Neural progenitor cell (in vitro differentiated cells): ENCODE measurements at regions not wholly inside any gene's neighbourhood (a gene's known extent, or its start where the extent isn't known, plus 50 kb on each side); places are given as distances from the start of the nearest gene placed in this dataset.

ENCODE experiments used
- DNase-seq: peaks from one replicate; pipeline ENCODE4 v3.0.0-alpha.2; 2016; ENCODE audit warnings: low spot score
- H2AFZ ChIP-seq: fragments of 200-600 bp; sonication (generic); replicated peaks from 2 replicates; pipeline ENCODE4 v1.6.1; 2016; ENCODE audit warnings: antibody characterized with exemption
- H3F3A ChIP-seq: fragments of 200-600 bp; sonication (generic); 2 replicates; pipeline ENCODE4 v1.6.1; 2016; ENCODE audit warnings: antibody characterized with exemption, low read depth
- H3K27ac ChIP-seq: fragments of 200-600 bp; sonication (generic); 2 replicates; pipeline ENCODE4 v1.5.1; 2016; ENCODE audit warnings: mild to moderate bottlenecking
- H3K27me3 ChIP-seq: fragments of 200-600 bp; sonication (generic); 2 replicates; pipeline ENCODE4 v1.6.1; 2016; ENCODE audit warnings: mild to moderate bottlenecking, moderate library complexity
- H3K36me3 ChIP-seq: fragments of 200-600 bp; sonication (generic); 2 replicates; pipeline ENCODE4 v1.5.1; 2016
- H3K4me1 ChIP-seq: fragments of 200-600 bp; sonication (generic); 2 replicates; pipeline ENCODE4 v1.6.1; 2016; ENCODE audit warnings: mixed run types
- H3K4me2 ChIP-seq: fragments of 200-600 bp; sonication (generic); 2 replicates; pipeline ENCODE4 v1.6.1; 2016
- H3K4me3 ChIP-seq: fragments of 200-600 bp; sonication (generic); 2 replicates; pipeline ENCODE4 v1.5.1; 2016
- H3K79me2 ChIP-seq: fragments of 200-600 bp; sonication (generic); 2 replicates; pipeline ENCODE4 v1.6.1; 2016; ENCODE audit warnings: low read depth
- H3K9ac ChIP-seq: fragments of 200-600 bp; sonication (generic); 2 replicates; pipeline ENCODE4 v1.6.1; 2016
- H3K9me3 ChIP-seq: fragments of 200-600 bp; sonication (generic); 2 replicates; pipeline ENCODE4 v1.5.1; 2016; ENCODE audit warnings: low read depth
- H4K20me1 ChIP-seq: fragments of 200-600 bp; sonication (generic); 2 replicates; pipeline ENCODE4 v1.6.1; 2016; ENCODE audit warnings: low read depth
- H3K27ac Mint-ChIP-seq: 3 replicates; pipeline ENCODE4 v1.8.0; 2021; ENCODE audit warnings: mixed read lengths
- H3K27me3 Mint-ChIP-seq: 2 replicates; pipeline ENCODE4 v1.8.0; 2022; ENCODE audit warnings: low read depth, mild to moderate bottlenecking, inconsistent platforms, moderate library complexity, mixed read lengths; ENCODE audit not compliant: insufficient read depth
- H3K36me3 Mint-ChIP-seq: 3 replicates; pipeline ENCODE4 v1.8.0; 2021; ENCODE audit warnings: mixed read lengths
- H3K4me1 Mint-ChIP-seq: 3 replicates; pipeline ENCODE4 v1.8.0; 2021; ENCODE audit warnings: mixed read lengths
- H3K4me3 Mint-ChIP-seq: 3 replicates; pipeline ENCODE4 v1.8.0; 2021; ENCODE audit warnings: mild to moderate bottlenecking, moderate library complexity, mixed read lengths
- H3K9me3 Mint-ChIP-seq: 3 replicates; pipeline ENCODE4 v1.8.0; 2020; ENCODE audit warnings: mixed read lengths
- EZH2 ChIP-seq: fragments of 200-600 bp; sonication (generic); IDR thresholded peaks from 2 replicates; pipeline ENCODE4 v1.6.1; 2017; ENCODE audit warnings: antibody characterized with exemption, mild to moderate bottlenecking, moderate library complexity
- EZH2phosphoT487 ChIP-seq: fragments of 200-600 bp; sonication (generic); IDR thresholded peaks from 2 replicates; pipeline ENCODE4 v1.6.1; 2017; ENCODE audit warnings: antibody characterized with exemption
- TF ChIP-seq, protein P1 (sequence below): fragments of 200-600 bp; sonication (generic); IDR thresholded peaks from 2 replicates; pipeline ENCODE4 v1.5.1; 2017; ENCODE audit warnings: antibody characterized with exemption, mild to moderate bottlenecking

DNA sequence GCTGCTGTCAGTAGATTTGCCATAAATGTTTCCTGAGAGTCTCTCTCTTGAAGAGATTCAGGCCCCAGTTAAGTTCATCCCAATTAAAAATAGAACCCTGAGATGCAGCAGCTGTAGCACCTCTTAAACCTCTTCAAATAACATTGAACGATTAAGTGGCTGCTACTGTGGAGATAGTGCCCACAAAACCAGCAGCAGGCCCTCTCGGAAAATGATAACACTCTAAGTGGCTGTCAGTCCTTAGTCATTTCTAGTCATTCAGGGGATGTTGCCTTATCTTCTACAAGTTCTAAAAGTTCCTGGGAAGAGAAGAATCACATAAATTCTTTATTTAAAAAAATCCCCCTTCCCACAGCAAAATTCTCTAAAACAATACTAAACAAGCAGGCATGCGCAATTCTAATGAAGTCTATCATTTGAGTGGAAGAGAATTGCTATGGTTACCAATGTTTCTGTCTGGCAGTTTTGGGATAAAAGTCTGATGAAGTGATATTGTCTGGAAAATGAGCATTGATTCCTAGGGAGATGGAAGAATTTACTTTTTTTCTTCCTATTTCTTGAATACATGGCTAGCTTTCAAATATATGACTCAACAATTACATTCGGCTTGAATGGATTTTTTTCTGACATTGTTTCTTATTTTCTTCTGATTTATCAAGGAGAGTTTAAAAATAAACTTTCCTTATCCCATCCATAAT is 131.9 kb downstream of the TRMT11 start:
- Histone ChIP-seq H4K20me1 (no peaks in the 10 kb centered on the region), H2AFZ (no peak overlapping the region), H3K27me3 (no peaks in the 10 kb centered on the region), H3K4me3 (no peak overlapping the region), H3K9ac (no peak overlapping the region), H3K9me3 (no peaks in the 10 kb centered on the region), H3K79me2 (no peaks in the 10 kb centered on the region), H3K36me3 (no peaks in the 10 kb centered on the region), H3F3A (no peaks in the 10 kb centered on the region), H3K4me1 (no peaks in the 10 kb centered on the region), H3K27ac (no peak overlapping the region), H3K4me2 (no peak overlapping the region)
- TF ChIP-seq EZH2phosphoT487 (no peak), EZH2 (no peak)
- TF ChIP-seq, protein P1, sequence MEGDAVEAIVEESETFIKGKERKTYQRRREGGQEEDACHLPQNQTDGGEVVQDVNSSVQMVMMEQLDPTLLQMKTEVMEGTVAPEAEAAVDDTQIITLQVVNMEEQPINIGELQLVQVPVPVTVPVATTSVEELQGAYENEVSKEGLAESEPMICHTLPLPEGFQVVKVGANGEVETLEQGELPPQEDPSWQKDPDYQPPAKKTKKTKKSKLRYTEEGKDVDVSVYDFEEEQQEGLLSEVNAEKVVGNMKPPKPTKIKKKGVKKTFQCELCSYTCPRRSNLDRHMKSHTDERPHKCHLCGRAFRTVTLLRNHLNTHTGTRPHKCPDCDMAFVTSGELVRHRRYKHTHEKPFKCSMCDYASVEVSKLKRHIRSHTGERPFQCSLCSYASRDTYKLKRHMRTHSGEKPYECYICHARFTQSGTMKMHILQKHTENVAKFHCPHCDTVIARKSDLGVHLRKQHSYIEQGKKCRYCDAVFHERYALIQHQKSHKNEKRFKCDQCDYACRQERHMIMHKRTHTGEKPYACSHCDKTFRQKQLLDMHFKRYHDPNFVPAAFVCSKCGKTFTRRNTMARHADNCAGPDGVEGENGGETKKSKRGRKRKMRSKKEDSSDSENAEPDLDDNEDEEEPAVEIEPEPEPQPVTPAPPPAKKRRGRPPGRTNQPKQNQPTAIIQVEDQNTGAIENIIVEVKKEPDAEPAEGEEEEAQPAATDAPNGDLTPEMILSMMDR: no peak
- no peaks in the 10 kb centered on the region for H3K9me3 Mint-ChIP-seq
- peaks cover 2% of the 10 kb centered on the region for H3K27me3 Mint-ChIP-seq
- H3K4me3 Mint-ChIP-seq: no peak overlapping the region
- H3K27ac Mint-ChIP-seq: no peak overlapping the region
- peaks cover 3% of the 10 kb centered on the region for H3K4me1 Mint-ChIP-seq
- H3K36me3 Mint-ChIP-seq: peaks cover 15% of the 10 kb centered on the region
- DNase-seq: no peak

DNA sequence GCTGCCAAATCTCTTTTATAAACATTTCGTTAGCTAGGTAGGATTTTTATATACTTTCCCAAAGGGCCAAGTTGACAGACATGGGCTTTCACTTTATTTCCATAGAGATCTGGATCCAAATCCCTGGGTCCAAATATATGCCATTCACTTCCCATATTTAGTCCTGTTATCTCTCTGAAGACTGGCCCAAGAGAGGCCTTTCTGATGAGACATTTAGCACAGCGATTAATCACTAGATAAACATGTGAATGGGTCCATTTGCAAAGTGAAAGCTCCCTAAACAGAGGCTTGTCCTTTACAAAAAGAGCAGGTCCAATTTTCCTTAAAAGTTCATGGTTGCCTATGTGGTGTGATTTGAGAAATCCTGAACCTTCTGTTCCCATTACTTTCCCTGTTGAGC is 132.6 kb downstream of the TRMT11 start:
- Mint-ChIP-seq H3K36me3 (peaks cover 15% of the 10 kb centered on the region), H3K4me1 (peaks cover 3% of the 10 kb centered on the region), H3K27me3 (peaks cover 2% of the 10 kb centered on the region), H3K9me3 (no peaks in the 10 kb centered on the region), H3K27ac (no peak overlapping the region), H3K4me3 (no peak overlapping the region)
- H3K4me1 ChIP-seq: no peaks in the 10 kb centered on the region
- no peaks in the 10 kb centered on the region for H3F3A ChIP-seq
- H3K79me2 ChIP-seq: no peaks in the 10 kb centered on the region
- H3K27ac ChIP-seq: no peak overlapping the region
- no peaks in the 10 kb centered on the region for H3K9me3 ChIP-seq
- no peak overlapping the region for H3K4me2 ChIP-seq
- TF ChIP-seq, protein P1: no peak
- TF ChIP-seq EZH2phosphoT487 (no peak), EZH2 (no peak)
- no peak overlapping the region for H3K4me3 ChIP-seq
- H3K9ac ChIP-seq: no peak overlapping the region
- no peak overlapping the region for H2AFZ ChIP-seq
- no peak for DNase-seq
- H3K36me3 ChIP-seq: no peaks in the 10 kb centered on the region
- no peaks in the 10 kb centered on the region for H4K20me1 ChIP-seq
- H3K27me3 ChIP-seq: no peaks in the 10 kb centered on the region

DNA sequence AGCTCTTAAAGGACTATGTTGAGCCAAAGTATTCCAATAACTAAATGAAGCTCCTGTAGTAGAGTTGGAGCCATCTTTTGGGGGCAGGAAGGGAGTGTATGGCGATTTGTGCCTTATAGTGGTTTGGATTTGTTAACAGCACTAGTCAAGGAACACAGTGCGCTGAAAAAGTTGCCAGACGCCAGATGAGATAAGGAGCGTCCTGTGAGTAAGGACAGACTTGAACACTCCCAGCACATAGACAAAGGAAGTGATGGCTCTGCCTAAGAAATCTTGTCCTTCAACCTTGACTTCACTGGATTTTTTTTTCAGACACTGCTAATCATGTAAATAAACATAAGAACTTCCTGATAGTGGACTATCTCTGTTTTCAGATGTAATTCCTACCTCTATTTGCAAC is 136.9 kb downstream of the TRMT11 start:
- DNase-seq: no peak
- no peaks in the 10 kb centered on the region for H3K9me3 Mint-ChIP-seq
- no peak overlapping the region for H3K4me3 ChIP-seq
- H2AFZ ChIP-seq: no peak overlapping the region
- no peak overlapping the region for H3K27ac Mint-ChIP-seq
- no peak overlapping the region for H3K4me2 ChIP-seq
- H4K20me1 ChIP-seq: no peaks in the 10 kb centered on the region
- H3K9me3 ChIP-seq: no peaks in the 10 kb centered on the region
- no peaks in the 10 kb centered on the region for H3K79me2 ChIP-seq
- no peaks in the 10 kb centered on the region for H3F3A ChIP-seq
- H3K36me3 ChIP-seq: no peaks in the 10 kb centered on the region
- H3K27ac ChIP-seq: no peak overlapping the region
- H3K4me1 Mint-ChIP-seq: peaks cover 2% of the 10 kb centered on the region
- H3K4me3 Mint-ChIP-seq: no peak overlapping the region
- H3K27me3 ChIP-seq: no peaks in the 10 kb centered on the region
- H3K27me3 Mint-ChIP-seq: peaks cover 2% of the 10 kb centered on the region
- H3K9ac ChIP-seq: no peak overlapping the region
- TF ChIP-seq, protein P1: no peak
- TF ChIP-seq EZH2 (no peak), EZH2phosphoT487 (no peak)
- H3K4me1 ChIP-seq: no peaks in the 10 kb centered on the region
- peaks cover 8% of the 10 kb centered on the region for H3K36me3 Mint-ChIP-seq
